ENCODE measurements at regions not wholly inside any gene's neighbourhood (a gene's known extent, or its start where the extent isn't known, plus 50 kb on each side); places are given as distances from the start of the nearest gene placed in this dataset.
"Not testable (repeated sequence)": the region's sequence is repeated elsewhere in the genome, so short reads cannot be mapped to it uniquely, and the experiment has no call there.

GRCh38 chr11:23429569-23429968 lies 569.3 kb upstream of the CCDC179 start:
- Histone ChIP-seq H3K9me3 (replicated peaks) (no peaks in the 10 kb centered on the region; the same call in 1 of the 2 replicates), H3K4me1 (peaks cover 7% of the 10 kb centered on the region), H3K27me3 (no peaks in the 10 kb centered on the region), H3K4me3 (no peak overlapping the region), H3K36me3 (no peaks in the 10 kb centered on the region), H3K27ac (no peak overlapping the region)
- no peak for DNase-seq

DNA sequence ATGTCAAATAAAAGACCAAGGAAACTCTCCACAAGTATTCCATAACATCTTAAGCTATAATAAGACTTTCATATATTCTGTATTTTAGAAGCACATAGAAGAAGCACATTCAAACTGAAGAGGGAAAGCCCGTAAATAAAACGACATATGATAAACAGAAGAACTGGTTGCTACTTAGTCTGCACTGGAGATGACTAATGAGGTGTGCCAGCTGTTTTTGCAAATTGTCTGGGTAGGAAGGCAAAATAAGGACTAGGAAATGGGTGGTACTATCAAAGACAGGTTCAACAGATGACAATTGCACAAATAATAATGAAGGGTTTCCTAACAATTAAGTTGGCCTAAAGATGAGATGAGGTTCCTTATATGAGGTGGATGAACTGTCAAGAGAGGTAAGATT lies 593.2 kb upstream of the CCDC179 start:
- Histone ChIP-seq H3K27ac (no peak overlapping the region), H3K4me3 (no peak overlapping the region), H3K9me3 (replicated peaks) (no peaks in the 10 kb centered on the region), H3K4me1 (no peaks in the 10 kb centered on the region), H3K36me3 (no peaks in the 10 kb centered on the region), H3K27me3 (no peaks in the 10 kb centered on the region)
- DNase-seq = no peak

DNA sequence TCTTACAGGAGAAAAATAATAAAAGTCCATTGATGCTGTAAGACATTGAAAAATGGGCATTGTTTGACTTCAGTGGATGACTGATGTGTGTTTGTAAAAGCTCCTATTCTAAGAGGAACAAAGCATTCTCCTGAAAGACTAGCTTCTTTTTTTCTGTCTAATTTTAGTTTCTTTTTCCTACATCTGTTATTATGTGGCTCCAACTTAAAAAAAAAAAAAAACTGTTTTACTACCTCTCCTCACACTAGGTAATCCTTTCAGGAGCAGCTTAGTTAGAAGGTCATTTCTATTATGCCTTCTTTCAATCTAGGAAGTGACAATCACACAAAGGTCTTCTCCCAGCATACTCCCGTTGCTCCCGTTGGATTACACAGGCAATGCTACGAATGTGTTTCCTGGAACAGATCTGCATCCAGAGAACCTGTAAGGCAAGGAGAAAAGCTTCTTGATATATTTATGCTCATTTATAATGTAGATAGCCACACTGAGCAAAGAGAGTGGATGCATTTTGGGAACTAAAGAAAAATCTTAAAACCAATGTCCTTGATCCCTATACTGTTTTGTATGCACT lies 595.1 kb upstream of the CCDC179 start:
- Histone ChIP-seq H3K4me1 (no peaks in the 10 kb centered on the region), H3K36me3 (no peaks in the 10 kb centered on the region), H3K27ac (no peak overlapping the region), H3K27me3 (no peaks in the 10 kb centered on the region), H3K9me3 (replicated peaks) (no peaks in the 10 kb centered on the region), H3K4me3 (no peak overlapping the region)
- DNase-seq = no peak

- no peak for DNase-seq
- no peak overlapping the region for H3K4me3 ChIP-seq
- H3K27ac ChIP-seq = no peak overlapping the region
- no peaks in the 10 kb centered on the region for H3K4me1 ChIP-seq
- H3K36me3 ChIP-seq = no peaks in the 10 kb centered on the region
- no peaks in the 10 kb centered on the region for H3K27me3 ChIP-seq
- H3K9me3 ChIP-seq (replicated peaks) = no peaks in the 10 kb centered on the region
Measured at GRCh38 chr11:23457641-23458040, 597.4 kb upstream of the CCDC179 start.

GRCh38 chr11:23471878-23472277 lies 611.6 kb upstream of the CCDC179 start:
- Histone ChIP-seq H3K27me3 (no peaks in the 10 kb centered on the region), H3K36me3 (no peaks in the 10 kb centered on the region), H3K4me1 (no peaks in the 10 kb centered on the region), H3K27ac (no peak overlapping the region), H3K9me3 (replicated peaks) (no peaks in the 10 kb centered on the region), H3K4me3 (no peak overlapping the region)
- DNase-seq = no peak

DNA sequence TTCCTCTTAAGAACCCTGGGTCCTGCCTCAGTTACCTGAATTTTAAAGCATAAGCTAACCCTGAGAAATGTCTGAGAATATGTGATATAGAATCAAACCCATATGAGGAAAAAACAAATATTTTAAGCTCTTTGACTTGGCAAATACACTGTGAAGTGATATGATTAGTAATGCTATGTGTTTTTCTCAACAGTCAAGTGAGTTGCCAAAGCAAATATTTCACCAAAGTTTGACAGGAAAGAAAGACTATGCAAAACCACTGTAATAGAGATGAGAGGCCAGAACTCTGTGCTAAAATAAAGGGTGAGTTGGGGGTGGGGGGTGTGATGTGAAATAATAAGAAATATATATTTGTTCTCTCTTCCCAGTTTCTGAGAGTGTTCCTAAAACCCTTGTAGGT lies 613.5 kb upstream of the CCDC179 start:
- Histone ChIP-seq H3K27ac (no peak overlapping the region), H3K4me3 (no peak overlapping the region), H3K36me3 (no peaks in the 10 kb centered on the region), H3K4me1 (no peaks in the 10 kb centered on the region), H3K9me3 (replicated peaks) (no peaks in the 10 kb centered on the region), H3K27me3 (no peaks in the 10 kb centered on the region)
- DNase-seq = no peak

GRCh38 chr11:23480736-23481135 lies 620.5 kb upstream of the CCDC179 start:
- no peaks in the 10 kb centered on the region for H3K36me3 ChIP-seq
- no peaks in the 10 kb centered on the region for H3K4me1 ChIP-seq
- no peak for DNase-seq
- no peak overlapping the region for H3K27ac ChIP-seq
- no peaks in the 10 kb centered on the region for H3K27me3 ChIP-seq
- no peak overlapping the region for H3K4me3 ChIP-seq
- no peaks in the 10 kb centered on the region for H3K9me3 ChIP-seq (replicated peaks)

- H3K9me3 ChIP-seq (replicated peaks); H3K36me3 ChIP-seq; H3K27ac ChIP-seq; H3K4me1 ChIP-seq; H3K27me3 ChIP-seq; DNase-seq; H3K4me3 ChIP-seq: not testable (repeated sequence)
Measured at GRCh38 chr11:23484146-23484545, 623.9 kb upstream of the CCDC179 start.

DNA sequence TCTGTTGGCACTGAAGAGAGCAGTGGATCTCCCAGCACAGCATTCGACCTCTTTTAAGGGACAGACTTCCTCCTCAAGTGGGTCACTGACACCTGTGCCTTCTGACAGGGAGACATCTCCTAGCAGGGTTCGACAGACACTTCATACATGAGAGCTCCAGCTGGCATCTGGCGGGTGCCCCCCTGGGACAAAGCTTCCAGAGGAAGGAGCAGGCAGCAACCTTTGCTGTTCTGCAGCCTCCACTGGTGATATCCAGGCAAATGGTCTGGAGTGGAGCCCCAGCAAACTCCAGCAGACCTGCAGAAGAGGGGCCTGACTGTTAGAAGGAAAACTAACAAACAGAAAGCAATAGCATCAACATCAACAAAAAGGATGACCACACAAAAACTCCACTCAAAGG lies 624.3 kb upstream of the CCDC179 start:
- H3K4me1 ChIP-seq; H3K9me3 ChIP-seq (replicated peaks); DNase-seq; H3K4me3 ChIP-seq; H3K36me3 ChIP-seq; H3K27me3 ChIP-seq; H3K27ac ChIP-seq: not testable (repeated sequence)

DNA sequence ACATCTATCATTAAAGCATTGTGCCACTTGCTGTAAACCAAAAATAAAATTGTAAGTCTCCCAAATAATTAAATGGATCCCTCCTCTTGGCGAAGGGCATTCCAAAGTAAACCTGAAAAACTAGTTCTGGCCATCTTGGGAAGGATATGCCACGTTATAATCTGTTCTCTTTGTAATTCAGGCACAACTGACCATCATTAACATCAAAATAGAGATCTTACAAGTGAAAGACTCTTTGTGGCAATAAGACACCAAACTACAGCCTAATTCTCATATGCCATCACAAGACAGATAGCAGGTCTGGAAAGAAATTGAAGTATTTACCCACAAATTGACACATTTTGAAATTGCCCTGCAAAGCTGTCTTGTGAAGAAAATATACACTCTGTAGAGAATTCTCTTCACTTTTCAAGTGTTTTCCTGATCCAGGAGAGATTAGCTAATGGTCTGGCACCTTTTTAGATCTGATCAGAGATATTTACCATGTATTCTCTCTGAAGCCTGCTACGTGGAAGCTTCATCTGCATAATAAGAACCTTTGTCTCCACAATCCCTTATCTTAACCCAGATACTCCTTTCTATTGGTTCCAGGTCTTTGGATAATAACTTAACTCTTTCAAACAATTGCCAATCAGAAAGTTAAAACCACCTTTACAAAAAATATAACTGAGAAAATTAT lies 630.4 kb upstream of the CCDC179 start:
- Histone ChIP-seq H3K9me3 (replicated peaks) (no peaks in the 10 kb centered on the region), H3K27me3 (no peaks in the 10 kb centered on the region), H3K4me1 (no peaks in the 10 kb centered on the region), H3K27ac (no peak overlapping the region), H3K4me3 (no peak overlapping the region), H3K36me3 (no peaks in the 10 kb centered on the region)
- DNase-seq = no peak

DNA sequence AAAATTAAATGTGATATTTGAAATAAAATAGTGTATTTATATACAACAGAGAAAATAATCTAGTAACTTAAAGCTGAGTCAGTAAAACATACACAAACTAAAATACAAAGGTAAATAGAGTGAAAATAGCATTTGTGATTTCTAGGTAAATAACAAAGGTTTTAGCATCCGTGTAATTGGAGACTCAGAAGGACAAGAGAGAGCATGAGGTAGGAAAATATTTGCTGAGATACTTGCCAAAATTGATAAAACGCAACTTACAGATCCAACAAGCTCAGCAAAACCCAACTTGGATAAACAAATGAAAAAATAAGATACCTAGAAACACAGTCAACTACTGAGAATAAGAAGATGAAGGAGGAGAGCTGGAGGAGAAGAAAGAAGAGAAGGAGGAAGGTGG lies 634.7 kb upstream of the CCDC179 start:
- no peaks in the 10 kb centered on the region for H3K9me3 ChIP-seq (replicated peaks)
- H3K36me3 ChIP-seq = no peaks in the 10 kb centered on the region
- H3K27ac ChIP-seq = no peak overlapping the region
- H3K4me3 ChIP-seq = no peak overlapping the region
- no peaks in the 10 kb centered on the region for H3K4me1 ChIP-seq
- DNase-seq = no peak
- H3K27me3 ChIP-seq = peaks cover 3% of the 10 kb centered on the region; the same call in 1 of the 2 replicates

DNA sequence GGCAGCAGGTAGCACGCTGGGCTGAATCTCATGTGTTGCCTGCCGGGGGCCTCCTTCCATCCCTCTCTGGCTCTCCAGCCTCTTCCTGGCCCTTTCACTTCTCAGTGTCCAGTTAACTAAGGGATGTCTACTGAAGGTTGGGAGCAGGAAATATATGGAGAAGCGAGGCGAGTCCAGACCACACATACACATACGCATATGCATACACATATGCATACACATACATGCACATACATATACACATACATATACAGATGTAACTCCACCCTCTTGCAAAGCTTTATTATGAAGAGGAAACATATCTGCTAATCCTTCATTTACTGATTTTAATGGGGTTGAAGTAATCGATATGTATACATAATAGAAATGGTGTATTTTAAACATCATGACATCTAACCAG lies 636.1 kb upstream of the CCDC179 start:
- no peak for DNase-seq
- Histone ChIP-seq H3K36me3 (no peaks in the 10 kb centered on the region), H3K27me3 (peaks cover 3% of the 10 kb centered on the region; the same call in 1 of the 2 replicates), H3K9me3 (replicated peaks) (no peaks in the 10 kb centered on the region), H3K4me1 (no peaks in the 10 kb centered on the region), H3K27ac (no peak overlapping the region), H3K4me3 (no peak overlapping the region)

DNA sequence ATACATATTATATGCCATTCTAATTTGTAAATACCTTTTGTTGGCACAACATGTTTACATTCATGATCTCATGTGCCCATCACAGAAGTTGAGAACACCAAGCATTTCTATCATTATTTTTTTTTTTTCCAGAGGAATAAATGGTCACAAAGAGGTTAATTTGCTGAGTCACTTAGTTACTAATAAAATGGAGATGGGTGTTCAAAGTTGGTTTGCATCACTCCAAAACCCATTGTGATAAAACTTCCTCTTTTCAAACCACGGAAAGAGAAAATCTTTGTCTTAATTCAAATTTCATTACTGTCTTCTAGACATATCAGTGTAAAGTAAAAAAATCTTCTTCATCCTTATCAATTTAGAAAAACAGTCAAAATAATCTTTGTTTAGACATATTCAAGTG lies 636.8 kb upstream of the CCDC179 start:
- H3K4me1 ChIP-seq = no peaks in the 10 kb centered on the region
- no peak overlapping the region for H3K27ac ChIP-seq
- peaks cover 3% of the 10 kb centered on the region; the same call in 1 of the 2 replicates for H3K27me3 ChIP-seq
- H3K9me3 ChIP-seq (replicated peaks) = no peaks in the 10 kb centered on the region
- H3K4me3 ChIP-seq = no peak overlapping the region
- DNase-seq = no peak
- no peaks in the 10 kb centered on the region for H3K36me3 ChIP-seq

GRCh38 chr11:23502389-23502788 lies 642.1 kb upstream of the CCDC179 start:
- DNase-seq = no peak
- no peaks in the 10 kb centered on the region for H3K9me3 ChIP-seq (replicated peaks)
- peaks cover 3% of the 10 kb centered on the region; the same call in 1 of the 2 replicates for H3K27me3 ChIP-seq
- no peak overlapping the region for H3K27ac ChIP-seq
- H3K36me3 ChIP-seq = no peaks in the 10 kb centered on the region
- H3K4me3 ChIP-seq = no peak overlapping the region
- no peaks in the 10 kb centered on the region for H3K4me1 ChIP-seq

DNA sequence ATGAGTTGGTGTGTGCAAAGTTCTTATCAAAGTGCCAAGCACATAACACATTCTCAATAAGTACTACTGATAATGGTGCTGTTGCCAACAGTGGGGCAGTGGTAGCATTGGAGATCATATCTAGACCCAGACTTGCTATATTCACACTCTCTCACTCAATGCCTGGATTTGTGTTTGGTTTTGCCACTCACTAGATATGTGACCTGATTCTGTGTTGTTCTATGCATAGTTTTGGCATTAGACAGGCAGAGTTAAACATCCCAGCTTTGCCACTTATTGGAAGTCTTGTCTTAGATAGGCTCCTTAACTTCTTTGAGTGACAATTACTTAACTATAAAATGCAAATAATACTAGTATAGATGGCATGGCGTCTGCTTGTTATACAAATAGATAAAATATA lies 642.6 kb upstream of the CCDC179 start:
- no peak for DNase-seq
- Histone ChIP-seq H3K27me3 (peaks cover 3% of the 10 kb centered on the region; the same call in 1 of the 2 replicates), H3K36me3 (no peaks in the 10 kb centered on the region), H3K27ac (no peak overlapping the region), H3K4me3 (no peak overlapping the region), H3K9me3 (replicated peaks) (no peaks in the 10 kb centered on the region), H3K4me1 (no peaks in the 10 kb centered on the region)

GRCh38 chr11:23509023-23509422 lies 648.7 kb upstream of the CCDC179 start:
- Histone ChIP-seq H3K9me3 (replicated peaks) (no peaks in the 10 kb centered on the region), H3K4me3 (no peak overlapping the region), H3K27me3 (no peaks in the 10 kb centered on the region), H3K36me3 (no peaks in the 10 kb centered on the region), H3K27ac (no peak overlapping the region), H3K4me1 (no peaks in the 10 kb centered on the region)
- DNase-seq = no peak
